KOPT-K1 (cell line): ENCODE measurements at regions not wholly inside any gene's neighbourhood (a gene's known extent, or its start where the extent isn't known, plus 50 kb on each side); places are given as distances from the start of the nearest gene placed in this dataset.

Source experiments
- H3K27ac ChIP-seq: fragments of 200-600 bp; sonication (generic); 2 replicates; pipeline ENCODE4 v1.5.1; 2016; ENCODE audit warnings: antibody characterized with exemption, mild to moderate bottlenecking, low read depth, low read length; ENCODE audit not compliant: poor library complexity, severe bottlenecking
- H3K36me3 ChIP-seq: fragments of 200-600 bp; sonication (generic); 2 replicates; pipeline ENCODE4 v1.5.1; 2017; ENCODE audit warnings: antibody characterized with exemption, mild to moderate bottlenecking, low read length, moderate library complexity; ENCODE audit not compliant: insufficient read depth
- H3K9me3 ChIP-seq: fragments of 200-600 bp; sonication (generic); 2 replicates; pipeline ENCODE4 v1.5.1; 2017; ENCODE audit warnings: antibody characterized with exemption, low read length, mild to moderate bottlenecking; ENCODE audit not compliant: insufficient read depth, poor library complexity, severe bottlenecking

DNA sequence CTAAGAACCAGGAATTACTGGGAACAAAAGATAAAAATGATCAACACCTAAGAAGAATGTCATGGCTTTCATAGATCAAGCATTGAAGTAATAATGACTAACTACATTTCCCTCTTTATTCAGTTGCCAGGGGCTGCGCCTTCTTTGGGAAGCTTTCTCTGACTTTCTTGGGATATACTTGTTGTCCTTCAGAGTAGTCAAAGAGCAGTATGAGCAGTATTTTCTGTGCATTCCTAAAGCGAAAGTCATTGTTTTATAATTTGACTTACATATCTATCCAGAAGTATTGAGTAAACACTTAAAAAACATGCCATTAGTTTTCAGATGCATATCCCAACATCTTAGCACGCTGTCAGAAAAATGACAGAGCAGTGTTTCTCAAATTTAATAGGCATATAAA is 2412.4 kb downstream of the PCDH9 start:
- Histone ChIP-seq H3K27ac (no peak overlapping the region), H3K36me3 (no peaks in the 10 kb centered on the region), H3K9me3 (no peaks in the 10 kb centered on the region)

DNA sequence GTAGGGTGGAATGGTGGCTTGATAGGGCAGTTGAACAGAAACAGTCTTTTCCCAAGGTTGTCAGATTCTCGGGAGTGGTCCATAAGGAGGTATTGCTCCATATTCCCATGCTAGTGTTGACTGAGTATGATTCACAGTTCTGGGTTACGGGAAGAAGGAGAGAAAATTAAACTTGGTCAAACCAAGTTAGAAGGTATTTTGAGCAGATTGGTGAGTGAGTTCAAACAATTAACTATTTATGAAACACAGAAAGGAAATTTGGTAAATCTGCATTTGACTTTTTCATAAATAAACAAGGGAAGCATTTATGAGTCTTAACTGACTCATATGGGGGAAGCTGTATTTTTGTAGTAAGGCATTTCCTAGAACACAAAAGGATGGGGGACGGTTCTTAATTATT is 2419.4 kb downstream of the PCDH9 start:
- Histone ChIP-seq H3K27ac (no peak overlapping the region), H3K9me3 (peaks cover 5% of the 10 kb centered on the region), H3K36me3 (no peaks in the 10 kb centered on the region)

DNA sequence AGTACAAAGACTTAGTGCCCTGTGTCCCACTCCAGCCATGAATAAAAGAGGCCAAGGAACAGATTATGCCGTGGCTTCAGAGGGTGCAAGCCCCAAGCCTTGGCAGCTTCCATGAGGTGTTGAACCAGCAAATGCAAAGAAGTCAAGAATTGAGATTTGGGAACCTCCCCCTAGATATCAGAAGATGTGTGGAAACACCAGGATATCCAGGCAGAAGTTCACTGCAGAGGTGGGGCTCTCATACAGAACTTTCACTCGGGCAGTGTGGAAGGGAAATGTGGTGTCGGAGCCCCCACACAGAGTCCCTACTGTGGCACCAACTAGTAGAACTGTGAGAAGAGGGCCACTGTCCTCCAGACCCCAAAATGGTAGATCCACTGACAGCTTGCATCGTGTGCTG is 2421.4 kb downstream of the PCDH9 start:
- no peaks in the 10 kb centered on the region for H3K36me3 ChIP-seq

DNA sequence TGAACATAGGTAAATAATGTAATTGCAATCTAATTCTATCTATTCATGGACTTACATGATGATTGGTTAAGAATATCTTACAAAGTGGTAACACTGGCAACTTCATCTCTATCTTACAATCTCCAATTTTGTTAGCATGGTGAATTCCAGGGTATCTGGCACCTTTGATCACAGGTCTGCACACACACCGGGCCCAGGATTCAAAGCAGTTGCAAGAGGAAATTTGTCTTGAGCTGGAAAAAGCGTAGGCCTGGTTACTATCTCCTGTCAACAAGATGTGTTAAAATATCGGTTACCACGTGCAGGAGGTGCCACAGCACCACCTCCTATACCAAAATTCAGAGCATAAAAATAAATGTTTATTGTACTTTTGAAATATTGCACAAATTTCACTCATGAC is 2428.4 kb downstream of the PCDH9 start:
- Histone ChIP-seq H3K27ac (no peak overlapping the region), H3K9me3 (no peaks in the 10 kb centered on the region), H3K36me3 (no peaks in the 10 kb centered on the region)

More for the DNA sequence above, 2421.4 kb downstream of the PCDH9 start:
- peaks cover 5% of the 10 kb centered on the region for H3K9me3 ChIP-seq
- H3K27ac ChIP-seq: no peak overlapping the region

DNA sequence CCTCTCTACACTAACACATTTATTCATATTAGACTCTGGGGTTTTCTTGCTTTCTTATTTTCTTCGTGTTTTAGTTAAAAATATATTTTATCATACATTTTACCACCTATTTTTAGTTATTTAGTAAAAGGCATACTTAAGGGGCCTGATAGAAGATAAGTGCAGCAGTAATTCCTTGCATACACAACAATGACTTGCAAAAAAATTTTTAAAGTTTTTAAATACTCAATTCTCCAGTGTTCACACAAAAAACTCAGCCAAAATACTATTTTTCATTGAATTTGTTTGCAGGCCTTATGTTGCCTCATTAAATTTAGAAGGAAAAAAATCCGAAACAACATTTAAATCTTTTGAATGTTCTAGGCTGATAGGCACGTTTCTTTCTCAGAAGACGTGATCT is 2431.7 kb downstream of the PCDH9 start:
- no peaks in the 10 kb centered on the region for H3K9me3 ChIP-seq
- no peak overlapping the region for H3K27ac ChIP-seq
- no peaks in the 10 kb centered on the region for H3K36me3 ChIP-seq

DNA sequence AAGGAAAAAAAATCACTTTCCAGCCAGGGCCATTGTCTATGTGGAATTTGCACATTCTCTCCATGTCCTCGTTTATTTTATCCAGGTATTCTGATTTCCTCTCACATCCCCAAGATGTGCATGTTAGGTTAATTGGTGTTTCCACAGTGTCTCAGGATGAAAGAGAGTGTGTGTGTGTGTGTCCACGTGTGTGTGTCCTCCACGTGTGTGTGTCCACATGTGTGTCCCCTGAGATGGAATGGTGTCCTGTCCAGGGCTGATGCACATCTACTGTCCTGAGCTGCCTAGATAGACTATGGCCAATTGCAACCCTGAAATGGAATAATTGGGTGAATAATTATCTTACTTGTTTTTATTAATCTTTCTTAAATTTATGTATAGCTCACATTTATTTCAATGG is 2436.5 kb downstream of the PCDH9 start:
- H3K27ac ChIP-seq: no peak overlapping the region
- H3K9me3 ChIP-seq: no peaks in the 10 kb centered on the region

DNA sequence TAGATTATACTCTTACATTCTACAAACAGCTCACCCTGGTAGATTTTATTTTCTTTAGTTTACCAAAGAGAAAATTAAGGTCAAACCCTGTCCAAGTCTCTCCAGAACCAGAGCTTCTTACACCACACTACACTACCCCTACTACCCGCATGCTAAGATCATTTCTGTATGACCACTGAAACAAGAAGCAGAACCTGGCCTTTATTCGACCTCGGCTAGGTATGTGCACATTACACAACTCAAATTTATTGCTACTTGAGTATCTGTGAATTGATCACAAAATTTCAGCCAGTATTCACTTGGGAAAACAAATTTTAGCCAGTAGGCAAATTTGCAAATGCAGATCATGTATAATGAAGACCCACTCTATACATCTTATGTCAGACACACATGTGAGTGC is 2437.0 kb downstream of the PCDH9 start:
- H3K36me3 ChIP-seq: no peaks in the 10 kb centered on the region
- no peaks in the 10 kb centered on the region for H3K9me3 ChIP-seq
- no peak overlapping the region for H3K27ac ChIP-seq

More for the DNA sequence above, 2436.5 kb downstream of the PCDH9 start:
- no peaks in the 10 kb centered on the region for H3K36me3 ChIP-seq

DNA sequence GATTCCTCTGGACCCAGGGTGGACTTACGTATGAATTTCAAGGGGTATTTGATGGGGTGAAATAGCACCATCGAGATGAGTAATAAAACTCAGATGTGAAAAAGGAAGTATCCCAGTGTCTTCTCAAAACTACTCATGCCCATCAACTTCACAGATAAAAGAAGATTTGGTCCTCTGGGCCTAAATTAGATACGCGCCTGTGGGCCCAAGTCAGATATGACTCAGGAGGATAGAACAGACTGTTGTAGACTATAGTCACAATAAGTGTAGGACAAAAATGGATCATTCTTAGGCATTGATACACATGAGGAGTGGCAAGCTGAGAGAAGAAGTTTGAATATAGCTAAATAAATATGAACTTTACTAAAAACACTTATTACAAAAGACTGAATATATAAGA is 2438.8 kb downstream of the PCDH9 start:
- Histone ChIP-seq H3K9me3 (no peaks in the 10 kb centered on the region), H3K36me3 (no peaks in the 10 kb centered on the region), H3K27ac (no peak overlapping the region)

DNA sequence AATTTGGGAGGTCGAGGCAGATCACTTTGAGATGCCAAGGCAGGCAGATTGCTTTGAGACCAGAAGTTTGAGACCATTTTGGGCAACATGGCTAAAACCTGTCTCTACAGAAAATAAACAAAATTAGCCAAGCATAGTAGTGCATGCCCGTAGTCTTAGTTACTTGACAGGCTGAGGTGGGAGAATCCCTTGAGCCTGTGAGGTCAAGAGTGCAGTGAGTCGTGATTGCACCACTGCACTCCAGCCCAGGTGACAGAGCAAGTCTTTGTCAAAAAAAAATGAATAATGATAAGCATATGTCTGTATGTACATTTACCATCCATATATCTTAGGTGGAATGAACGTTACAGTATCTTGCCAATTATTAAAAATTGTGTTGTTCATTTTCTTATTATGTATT is 2447.7 kb downstream of the PCDH9 start:
- Histone ChIP-seq H3K27ac (no peak overlapping the region), H3K36me3 (no peaks in the 10 kb centered on the region), H3K9me3 (no peaks in the 10 kb centered on the region)

DNA sequence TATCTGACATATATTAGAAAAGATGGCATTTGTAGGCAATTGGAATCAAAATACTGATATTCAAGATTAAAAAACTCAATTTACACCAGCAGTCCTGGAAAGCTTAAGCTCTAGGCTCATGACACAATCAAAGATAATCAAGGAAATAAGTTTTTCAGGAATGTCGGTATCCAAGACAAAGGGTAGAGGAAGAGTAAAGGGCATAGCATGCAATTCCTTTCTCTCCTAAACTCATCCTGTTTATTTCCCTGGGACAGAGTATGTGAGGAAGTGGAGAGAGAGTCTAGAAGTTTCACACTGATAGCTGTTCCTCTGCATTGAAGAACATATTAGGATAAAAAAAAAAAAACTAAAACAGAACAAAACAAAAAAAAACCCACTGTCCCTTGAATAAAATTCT is 2452.1 kb downstream of the PCDH9 start:
- H3K9me3 ChIP-seq: no peaks in the 10 kb centered on the region
- no peaks in the 10 kb centered on the region for H3K36me3 ChIP-seq
- H3K27ac ChIP-seq: no peak overlapping the region

DNA sequence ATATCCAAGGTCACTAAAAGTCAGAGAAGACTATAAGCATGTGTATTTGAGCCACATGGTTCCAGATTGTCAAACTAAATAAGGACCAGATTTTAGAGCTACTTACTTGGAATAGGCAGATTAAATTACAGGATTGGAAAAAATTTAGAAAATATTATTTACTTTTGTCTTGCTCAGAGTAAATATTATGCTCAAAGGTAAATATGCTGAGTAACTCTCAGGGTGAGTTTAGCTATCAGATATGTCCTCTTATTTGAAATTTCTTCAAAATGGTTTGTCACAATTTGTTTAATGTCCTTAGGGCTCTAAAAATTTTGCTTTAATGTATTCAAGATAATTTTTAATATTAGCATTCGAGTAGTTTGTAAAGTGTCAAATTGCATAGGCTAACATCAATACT is 2455.2 kb downstream of the PCDH9 start:
- Histone ChIP-seq H3K9me3 (no peaks in the 10 kb centered on the region), H3K27ac (no peak overlapping the region), H3K36me3 (no peaks in the 10 kb centered on the region)

DNA sequence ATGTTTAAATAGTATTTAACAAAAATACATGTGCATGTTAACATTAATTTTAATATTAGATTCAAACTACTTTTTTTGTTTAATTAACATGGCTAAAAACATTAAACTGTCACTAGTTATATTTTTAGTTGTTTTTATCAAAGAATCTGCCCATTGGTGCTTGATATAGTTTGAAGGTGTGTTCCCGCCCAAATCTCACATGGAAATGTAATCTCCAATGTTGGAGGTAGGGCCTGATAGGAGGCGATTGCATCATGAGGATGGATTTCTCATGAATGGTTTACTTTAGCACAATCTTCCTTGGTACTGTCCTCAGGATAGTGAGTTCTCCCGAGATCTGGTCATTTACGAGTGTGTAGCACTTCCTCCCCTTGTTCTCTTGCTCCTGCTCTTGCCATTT is 2459.4 kb downstream of the PCDH9 start:
- Histone ChIP-seq H3K9me3 (no peaks in the 10 kb centered on the region), H3K36me3 (no peaks in the 10 kb centered on the region)

DNA sequence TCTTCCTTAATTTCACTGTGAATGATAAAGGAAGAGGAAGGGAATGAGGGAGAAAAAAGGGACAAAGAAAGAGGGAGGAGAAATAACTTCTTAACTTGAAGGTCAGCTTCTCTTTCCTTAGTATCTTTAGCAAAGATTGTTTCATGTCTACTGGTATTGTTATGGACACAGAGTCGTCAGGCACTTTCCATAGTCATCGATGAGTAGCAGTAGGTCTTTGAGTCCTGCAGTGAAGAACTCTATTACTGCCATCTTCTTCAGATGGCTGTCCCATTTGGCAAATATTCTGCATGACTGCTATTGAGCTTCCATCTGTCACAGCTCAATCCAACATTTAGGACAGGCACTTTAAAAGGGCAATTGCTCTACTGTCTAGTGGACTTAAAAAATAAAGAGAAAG is 2463.1 kb downstream of the PCDH9 start:
- no peaks in the 10 kb centered on the region for H3K36me3 ChIP-seq
- no peaks in the 10 kb centered on the region for H3K9me3 ChIP-seq
- no peak overlapping the region for H3K27ac ChIP-seq

More for the DNA sequence above, 2459.4 kb downstream of the PCDH9 start:
- no peak overlapping the region for H3K27ac ChIP-seq

DNA sequence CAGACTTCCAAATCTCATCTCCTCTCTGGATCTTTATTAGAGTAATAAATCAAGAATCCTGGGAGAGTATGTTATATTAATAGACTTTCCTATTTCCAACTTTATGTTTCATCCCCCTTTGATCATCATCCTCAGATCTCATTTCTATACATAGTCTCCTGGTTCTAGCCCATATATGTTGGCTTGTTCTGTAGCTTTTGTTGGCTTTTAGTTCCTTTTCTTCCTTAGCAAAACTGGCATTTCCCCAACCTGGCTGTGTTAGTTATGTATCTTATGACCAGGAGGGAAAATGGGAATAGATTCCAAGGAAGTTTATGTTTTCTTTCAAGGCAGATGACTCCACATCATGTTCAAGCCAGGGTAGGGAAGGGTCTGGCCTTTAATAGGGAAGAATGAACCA is 2464.5 kb downstream of the PCDH9 start:
- H3K36me3 ChIP-seq: no peaks in the 10 kb centered on the region
- H3K27ac ChIP-seq: no peak overlapping the region
- no peaks in the 10 kb centered on the region for H3K9me3 ChIP-seq

DNA sequence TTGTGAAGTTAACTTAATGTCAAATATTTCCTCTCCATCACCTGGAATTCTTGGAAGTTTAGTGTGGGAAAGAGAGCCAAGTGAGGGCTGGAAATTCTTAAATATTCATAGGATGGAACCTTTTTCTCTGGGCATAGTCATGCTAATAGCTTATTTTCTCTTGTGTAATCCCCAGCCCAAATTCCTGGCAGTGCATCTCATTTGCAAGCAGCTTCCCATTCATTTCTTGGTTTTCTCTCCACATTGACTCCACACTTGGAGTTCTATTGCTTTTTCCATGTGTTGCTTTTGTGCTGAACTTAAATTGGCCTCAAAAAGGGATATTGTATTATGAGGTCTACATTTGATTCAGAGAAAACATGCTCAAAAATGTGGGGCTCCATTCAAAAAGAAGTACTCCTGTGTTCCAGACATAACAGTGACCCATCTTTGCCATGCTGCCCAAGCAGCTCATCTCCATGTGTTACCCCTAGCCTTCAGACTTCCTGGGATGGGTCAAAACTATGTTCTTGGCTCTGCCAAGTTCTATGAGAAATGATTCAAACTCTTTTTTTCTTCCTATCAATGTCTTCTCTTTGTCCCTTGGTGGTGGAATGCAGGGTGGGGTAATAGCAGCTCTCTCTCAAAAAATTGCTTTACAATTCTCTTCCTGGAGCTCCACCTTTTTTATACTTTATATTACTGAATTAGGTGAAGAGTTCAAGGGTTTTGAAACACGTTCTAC is 2471.5 kb downstream of the PCDH9 start:
- no peaks in the 10 kb centered on the region for H3K36me3 ChIP-seq
- H3K9me3 ChIP-seq: no peaks in the 10 kb centered on the region
- no peak overlapping the region for H3K27ac ChIP-seq

DNA sequence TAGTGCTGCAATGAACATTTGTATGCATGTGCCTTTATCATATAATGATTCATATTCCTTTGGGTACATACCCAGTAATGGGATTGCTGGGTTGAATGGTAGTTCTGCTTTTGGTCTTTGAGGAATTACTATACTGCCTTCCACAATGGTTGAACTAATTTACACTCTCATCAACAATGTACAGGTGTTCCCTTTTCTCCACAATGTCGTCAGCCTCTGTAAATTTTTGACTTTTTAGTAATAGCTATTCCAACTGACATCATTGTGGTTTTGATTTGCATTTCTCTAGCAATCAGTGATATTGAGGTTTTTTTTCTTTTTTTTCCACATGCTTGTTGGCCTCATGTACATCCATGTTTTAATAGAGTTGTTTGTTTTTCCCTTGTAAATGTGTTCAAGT is 2473.5 kb downstream of the PCDH9 start:
- no peaks in the 10 kb centered on the region for H3K36me3 ChIP-seq
- no peaks in the 10 kb centered on the region for H3K9me3 ChIP-seq
- no peak overlapping the region for H3K27ac ChIP-seq
